Smooth muscle cell (in vitro differentiated cells): ENCODE measurements at regions not wholly inside any gene's neighbourhood (a gene's known extent, or its start where the extent isn't known, plus 50 kb on each side); places are given as distances from the start of the nearest gene placed in this dataset.
A peak's percentile ranks its signal among the peaks of the same experiment; 100 is the strongest.

Experiments used
- DNase-seq: peaks from one replicate; lab custom pipeline; 2025; ENCODE audit not compliant: unreplicated experiment; lab: John Stamatoyannopoulos, UW
- H2AFZ ChIP-seq: fragments of 200-600 bp; sonication (generic); 2 replicates; pipeline ENCODE4 v1.6.0; 2016; ENCODE audit warnings: antibody characterized with exemption, low read depth, mild to moderate bottlenecking
- H3F3A ChIP-seq: fragments of 200-600 bp; sonication (generic); 2 replicates; pipeline ENCODE4 v1.6.0; 2017; ENCODE audit warnings: antibody characterized with exemption, low read depth
- H3K27ac ChIP-seq: fragments of 200-600 bp; sonication (generic); 2 replicates; pipeline ENCODE4 v1.5.1; 2016; ENCODE audit warnings: low read depth, mild to moderate bottlenecking
- H3K27me3 ChIP-seq: fragments of 200-600 bp; sonication (generic); 2 replicates; pipeline ENCODE4 v1.6.1; 2016; ENCODE audit warnings: low read depth, mild to moderate bottlenecking
- H3K36me3 ChIP-seq: fragments of 200-600 bp; sonication (generic); 2 replicates; pipeline ENCODE4 v1.5.1; 2016; ENCODE audit warnings: low read depth
- H3K4me1 ChIP-seq: fragments of 200-600 bp; sonication (generic); 2 replicates; pipeline ENCODE4 v1.5.1; 2016; ENCODE audit warnings: low read depth
- H3K4me2 ChIP-seq: fragments of 200-600 bp; sonication (generic); 2 replicates; pipeline ENCODE4 v1.6.0; 2016; ENCODE audit warnings: mild to moderate bottlenecking
- H3K4me3 ChIP-seq: fragments of 200-600 bp; sonication (generic); 2 replicates; pipeline ENCODE4 v1.5.1; 2016; ENCODE audit warnings: mild to moderate bottlenecking
- H3K79me2 ChIP-seq: fragments of 200-600 bp; sonication (generic); 2 replicates; pipeline ENCODE4 v1.6.0; 2016; ENCODE audit warnings: low read depth, mild to moderate bottlenecking
- H3K9ac ChIP-seq: fragments of 200-600 bp; sonication (generic); 2 replicates; pipeline ENCODE4 v1.6.0; 2016; ENCODE audit warnings: low read depth
- H3K9me3 ChIP-seq: fragments of 200-600 bp; sonication (generic); replicated peaks from 2 replicates; pipeline ENCODE4 v1.5.1; 2016; ENCODE audit warnings: low read depth
- H4K20me1 ChIP-seq: fragments of 200-600 bp; sonication (generic); 2 replicates; pipeline ENCODE4 v1.6.0; 2016; ENCODE audit warnings: low read depth
- WGBS: methylation state at CpG from one replicate; pipeline ENCODE4 v1.1.7; 2016; ENCODE audit warnings: low lambda C conversion rate; 5-methylcytosine and 5-hydroxymethylcytosine counted together
- TF ChIP-seq, protein P1 (sequence below): fragments of 200-600 bp; sonication (generic); IDR thresholded peaks from 2 replicates; pipeline ENCODE4 v1.5.1; 2017; ENCODE audit warnings: borderline replicate concordance, mild to moderate bottlenecking, antibody characterized with exemption; ENCODE audit not compliant: insufficient read depth, poor library complexity, severe bottlenecking

DNA sequence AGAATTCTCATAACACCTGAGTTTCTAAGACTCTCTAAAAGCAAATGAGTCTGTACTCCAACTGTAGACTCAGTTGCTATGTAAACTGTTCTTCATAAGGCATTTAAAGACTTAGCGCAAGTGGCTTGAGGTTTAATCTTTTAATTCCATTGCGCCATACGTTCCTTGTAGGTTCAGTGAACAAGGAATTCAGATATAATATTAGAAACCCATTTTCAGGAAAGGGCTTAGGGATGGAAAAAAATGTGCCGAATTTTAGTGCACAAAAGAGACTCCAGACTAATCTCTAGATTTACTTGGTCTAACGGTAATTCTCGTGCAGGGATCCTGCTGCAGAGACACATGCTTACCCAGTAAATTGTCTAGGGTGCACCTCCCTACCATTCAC is 268.9 kb upstream of the TANK start:
- H3K27ac ChIP-seq, result no peak overlapping the region
- H3K9me3 ChIP-seq, result no peaks in the 10 kb centered on the region
- H3K4me2 ChIP-seq, result peak overlapping the region; percentile 22
- TF ChIP-seq, protein P1, sequence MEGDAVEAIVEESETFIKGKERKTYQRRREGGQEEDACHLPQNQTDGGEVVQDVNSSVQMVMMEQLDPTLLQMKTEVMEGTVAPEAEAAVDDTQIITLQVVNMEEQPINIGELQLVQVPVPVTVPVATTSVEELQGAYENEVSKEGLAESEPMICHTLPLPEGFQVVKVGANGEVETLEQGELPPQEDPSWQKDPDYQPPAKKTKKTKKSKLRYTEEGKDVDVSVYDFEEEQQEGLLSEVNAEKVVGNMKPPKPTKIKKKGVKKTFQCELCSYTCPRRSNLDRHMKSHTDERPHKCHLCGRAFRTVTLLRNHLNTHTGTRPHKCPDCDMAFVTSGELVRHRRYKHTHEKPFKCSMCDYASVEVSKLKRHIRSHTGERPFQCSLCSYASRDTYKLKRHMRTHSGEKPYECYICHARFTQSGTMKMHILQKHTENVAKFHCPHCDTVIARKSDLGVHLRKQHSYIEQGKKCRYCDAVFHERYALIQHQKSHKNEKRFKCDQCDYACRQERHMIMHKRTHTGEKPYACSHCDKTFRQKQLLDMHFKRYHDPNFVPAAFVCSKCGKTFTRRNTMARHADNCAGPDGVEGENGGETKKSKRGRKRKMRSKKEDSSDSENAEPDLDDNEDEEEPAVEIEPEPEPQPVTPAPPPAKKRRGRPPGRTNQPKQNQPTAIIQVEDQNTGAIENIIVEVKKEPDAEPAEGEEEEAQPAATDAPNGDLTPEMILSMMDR, result no peak
- H4K20me1 ChIP-seq, result no peaks in the 10 kb centered on the region
- 60% methylated on average over 6 of the region's 6 CpGs for WGBS
- H3K4me1 ChIP-seq, result no peaks in the 10 kb centered on the region
- no peaks in the 10 kb centered on the region for H3K27me3 ChIP-seq
- no peaks in the 10 kb centered on the region for H3F3A ChIP-seq
- no peak overlapping the region for H3K4me3 ChIP-seq
- DNase-seq, result no peak
- no peaks in the 10 kb centered on the region for H3K79me2 ChIP-seq
- no peaks in the 10 kb centered on the region for H3K36me3 ChIP-seq
- no peak overlapping the region for H2AFZ ChIP-seq
- H3K9ac ChIP-seq, result no peak overlapping the region

DNA sequence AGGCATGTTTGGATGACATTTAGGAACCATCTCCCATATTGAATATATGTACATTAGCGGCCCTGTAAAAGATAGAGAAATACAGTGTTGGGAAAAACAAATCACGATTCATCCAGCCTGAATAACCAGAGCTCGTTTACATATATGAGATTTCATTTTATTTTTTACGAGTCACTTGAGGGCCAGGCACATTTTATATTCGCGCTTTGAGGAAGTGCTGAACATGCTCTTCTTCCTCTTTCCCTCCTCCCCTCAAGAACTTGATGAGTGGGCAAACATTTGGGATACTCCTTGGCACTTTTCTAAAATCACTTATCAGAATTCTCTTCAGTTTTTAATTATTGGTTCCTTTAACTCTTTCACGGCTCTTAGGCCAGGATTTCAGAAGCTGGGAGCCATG is 268.0 kb upstream of the TANK start:
- Histone ChIP-seq H2AFZ (no peak overlapping the region), H4K20me1 (no peaks in the 10 kb centered on the region), H3K4me1 (no peaks in the 10 kb centered on the region), H3F3A (no peaks in the 10 kb centered on the region), H3K27ac (no peak overlapping the region), H3K9ac (no peak overlapping the region), H3K36me3 (no peaks in the 10 kb centered on the region), H3K27me3 (no peaks in the 10 kb centered on the region), H3K9me3 (no peaks in the 10 kb centered on the region), H3K4me3 (no peak overlapping the region), H3K79me2 (no peaks in the 10 kb centered on the region), H3K4me2 (no peak overlapping the region)
- TF ChIP-seq, protein P1, result no peak
- WGBS, result 91% methylated on average over 7 of the region's 7 CpGs
- DNase-seq, result no peak

DNA sequence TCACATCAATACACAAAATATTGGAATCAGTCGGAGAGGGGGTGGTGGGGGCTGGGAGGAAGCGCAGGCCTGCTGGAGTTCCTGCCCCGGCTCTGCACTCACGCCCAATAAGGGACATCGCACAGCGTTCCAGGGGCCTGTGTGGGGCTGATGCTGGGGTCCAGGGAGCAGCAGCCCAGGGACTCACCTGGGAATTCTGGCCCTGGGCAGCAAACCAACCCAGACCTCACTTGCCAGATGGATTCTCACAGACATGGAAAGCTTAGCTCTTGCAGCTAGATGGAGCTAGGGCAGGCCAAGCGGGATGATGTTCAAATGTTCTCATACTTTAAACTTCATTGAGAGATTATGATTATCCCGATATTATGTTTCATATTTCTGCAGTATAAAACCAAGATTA is 266.6 kb upstream of the TANK start:
- Histone ChIP-seq H3K4me2 (no peak overlapping the region), H3K9ac (no peak overlapping the region), H3K27ac (no peak overlapping the region), H3K36me3 (no peaks in the 10 kb centered on the region), H2AFZ (no peak overlapping the region), H3K4me1 (no peaks in the 10 kb centered on the region), H4K20me1 (no peaks in the 10 kb centered on the region), H3F3A (no peaks in the 10 kb centered on the region), H3K9me3 (no peaks in the 10 kb centered on the region), H3K79me2 (no peaks in the 10 kb centered on the region), H3K27me3 (no peaks in the 10 kb centered on the region), H3K4me3 (no peak overlapping the region)
- WGBS, result 94% methylated on average over 8 of the region's 8 CpGs
- TF ChIP-seq, protein P1, result no peak
- no peak for DNase-seq

DNA sequence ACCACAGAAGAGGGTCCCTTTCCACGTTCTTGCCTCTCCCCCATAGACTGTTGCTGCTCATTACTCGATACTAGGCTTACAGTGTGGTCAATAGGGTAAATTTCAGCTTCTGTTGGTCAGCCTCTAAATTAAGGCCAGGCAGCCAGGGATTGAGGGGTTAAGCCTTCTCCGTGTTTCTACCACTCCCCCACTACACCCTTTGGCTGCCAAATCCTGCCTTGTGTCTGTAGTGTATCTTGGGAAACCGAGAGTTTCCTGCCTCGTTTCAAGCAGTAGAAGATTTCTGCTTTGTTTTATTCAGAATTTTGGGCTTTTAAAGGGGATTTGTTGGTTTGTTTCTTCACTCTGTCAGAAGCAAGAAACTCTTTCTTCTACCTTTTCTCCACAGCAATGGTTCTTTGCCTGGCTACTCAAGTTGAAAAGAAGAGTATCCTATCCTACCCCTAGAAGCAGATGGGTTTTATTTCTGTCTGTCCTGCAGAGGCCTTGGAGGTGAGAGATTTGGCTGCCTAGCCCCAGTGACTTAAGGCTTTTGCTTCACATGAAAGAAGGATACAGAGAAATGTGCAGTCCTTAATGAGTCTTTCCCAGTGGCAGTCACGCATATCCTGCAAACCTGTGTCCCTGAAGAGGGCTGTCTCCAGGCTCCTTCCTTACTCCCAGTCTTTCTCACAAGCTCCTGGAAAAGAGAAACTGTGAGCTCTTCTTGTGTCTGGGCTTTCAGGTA is 261.5 kb upstream of the TANK start:
- Histone ChIP-seq H3K27ac (no peak overlapping the region), H3K36me3 (no peaks in the 10 kb centered on the region), H2AFZ (peak overlapping the region; percentile 76), H3K4me1 (peaks cover 7% of the 10 kb centered on the region), H3K79me2 (no peaks in the 10 kb centered on the region), H3K4me3 (no peak overlapping the region), H3F3A (peaks cover 6% of the 10 kb centered on the region), H3K9me3 (no peaks in the 10 kb centered on the region), H4K20me1 (no peaks in the 10 kb centered on the region), H3K27me3 (no peaks in the 10 kb centered on the region), H3K9ac (no peak overlapping the region), H3K4me2 (no peak overlapping the region)
- TF ChIP-seq, protein P1, result no peak
- 63% methylated on average over 6 of the region's 6 CpGs for WGBS
- no peak for DNase-seq
